HEK293 (cell line): ENCODE measurements at regions not wholly inside any gene's neighbourhood (a gene's known extent, or its start where the extent isn't known, plus 50 kb on each side); places are given as distances from the start of the nearest gene placed in this dataset.

Source experiments
- CTCF ChIA-PET: fragments of 350-600 bp; formaldehyde crosslinking; extraction: SDS; loops from one replicate; lab custom pipeline; 2021; ENCODE audit warnings: antibody characterized with exemption; lab: Yijun Ruan, JAX
- POLR2A ChIA-PET: fragments of 300-600 bp; formaldehyde crosslinking; extraction: SDS; loops from one replicate; lab custom pipeline; 2020; ENCODE audit warnings: antibody characterized with exemption, inconsistent platforms; lab: Yijun Ruan, JAX
- H3K27ac ChIP-seq: fragments of 200-500 bp; sonication (Bioruptor generic); 2 replicates; pipeline ENCODE4 v1.5.1; 2014; ENCODE audit warnings: low read depth, low read length, control low read depth, inconsistent platforms; ENCODE audit errors: extremely low read depth
- H3K36me3 ChIP-seq, 2 experiments: fragments of 200-500 bp in 1 of 2; sonication (Bioruptor generic) in 1 of 2; 1 replicate in 1 of 2; 2 replicates in 1 of 2; pipeline ENCODE4 v1.5.1; 2014 to 2017; ENCODE audit warnings: inconsistent platforms in 2 of 2, low read length in 2 of 2; ENCODE audit not compliant: control insufficient read depth in 2 of 2, insufficient read depth in 1 of 2
- H3K4me1 ChIP-seq: fragments of 200-500 bp; sonication (Bioruptor generic); 2 replicates; pipeline ENCODE4 v1.5.1; 2014; ENCODE audit warnings: mild to moderate bottlenecking, low read length, inconsistent platforms; ENCODE audit not compliant: control insufficient read depth, insufficient read depth
- H3K4me3 ChIP-seq: 2 replicates; pipeline ENCODE4 v1.5.1; 2011; ENCODE audit warnings: low read depth, mild to moderate bottlenecking, control low read depth, low read length, moderate library complexity
- H3K9me3 ChIP-seq: fragments of 200-500 bp; sonication (Bioruptor generic); 2 replicates; pipeline ENCODE4 v1.5.1; 2014; ENCODE audit warnings: low read depth, low read length, inconsistent platforms; ENCODE audit not compliant: control insufficient read depth, insufficient read depth
- MYNN ChIP-seq: fragments of 450-650 bp; formaldehyde crosslinking; IDR thresholded peaks from 2 replicates; pipeline ENCODE4 v1.5.1; 2016; ENCODE audit warnings: missing biosample characterization, missing genetic modification characterization, borderline replicate concordance
- MZF1 ChIP-seq: fragments of 450-650 bp; formaldehyde crosslinking; IDR thresholded peaks from 2 replicates; pipeline ENCODE4 v1.5.1; 2017; ENCODE audit warnings: missing biosample characterization, missing genetic modification characterization, borderline replicate concordance
- PRDM6 ChIP-seq: fragments of 450-650 bp; formaldehyde crosslinking; IDR thresholded peaks from 2 replicates; pipeline ENCODE4 v1.5.1; 2017; ENCODE audit warnings: missing biosample characterization, missing genetic modification characterization
- SALL2 ChIP-seq: fragments of 450-650 bp; formaldehyde crosslinking; IDR thresholded peaks from 2 replicates; pipeline ENCODE4 v1.5.0; 2017; ENCODE audit warnings: missing biosample characterization, mild to moderate bottlenecking, missing genetic modification characterization, borderline replicate concordance
- SP7 ChIP-seq: fragments of 450-650 bp; formaldehyde crosslinking; IDR thresholded peaks from 2 replicates; pipeline ENCODE4 v1.5.1; 2016; ENCODE audit warnings: missing biosample characterization, missing genetic modification characterization
- WT1 ChIP-seq: fragments of 450-650 bp; formaldehyde crosslinking; IDR thresholded peaks from 2 replicates; pipeline ENCODE4 v1.5.1; 2016; ENCODE audit warnings: missing biosample characterization, missing genetic modification characterization
- ZBTB20 ChIP-seq: fragments of 450-650 bp; formaldehyde crosslinking; IDR thresholded peaks from 2 replicates; pipeline ENCODE4 v1.5.1; 2016; ENCODE audit warnings: missing biosample characterization, missing genetic modification characterization
- ZIC2 ChIP-seq: fragments of 450-650 bp; formaldehyde crosslinking; IDR thresholded peaks from 2 replicates; pipeline ENCODE4 v1.5.1; 2016; ENCODE audit warnings: missing biosample characterization, missing genetic modification characterization
- ZNF10 ChIP-seq: fragments of 450-650 bp; formaldehyde crosslinking; IDR thresholded peaks from 2 replicates; pipeline ENCODE4 v1.5.1; 2017; ENCODE audit warnings: missing biosample characterization, missing genetic modification characterization
- ZNF146 ChIP-seq: fragments of 450-650 bp; formaldehyde crosslinking; IDR thresholded peaks from 2 replicates; pipeline ENCODE4 v1.5.1; 2016; ENCODE audit warnings: missing biosample characterization, missing genetic modification characterization
- ZNF26 ChIP-seq: fragments of 450-650 bp; formaldehyde crosslinking; IDR thresholded peaks from 2 replicates; pipeline ENCODE4 v1.5.1; 2016; ENCODE audit warnings: missing biosample characterization, missing genetic modification characterization
- ZNF311 ChIP-seq: fragments of 450-650 bp; formaldehyde crosslinking; IDR thresholded peaks from 2 replicates; pipeline ENCODE4 v1.5.1; 2017; ENCODE audit warnings: missing biosample characterization, missing genetic modification characterization, borderline replicate concordance
- ZNF341 ChIP-seq: fragments of 450-650 bp; formaldehyde crosslinking; IDR thresholded peaks from 2 replicates; pipeline ENCODE4; 2016; ENCODE audit warnings: low read depth, missing biosample characterization, missing genetic modification characterization
- ZNF350 ChIP-seq: fragments of 450-650 bp; formaldehyde crosslinking; IDR thresholded peaks from 2 replicates; pipeline ENCODE4 v1.5.0; 2017; ENCODE audit warnings: missing biosample characterization, mild to moderate bottlenecking, missing genetic modification characterization
- ZNF423 ChIP-seq: fragments of 450-650 bp; formaldehyde crosslinking; IDR thresholded peaks from 2 replicates; pipeline ENCODE4 v1.5.1; 2016; ENCODE audit warnings: missing biosample characterization, missing genetic modification characterization
- ZNF48 ChIP-seq: fragments of 450-650 bp; formaldehyde crosslinking; IDR thresholded peaks from 2 replicates; pipeline ENCODE4 v1.5.1; 2016; ENCODE audit warnings: missing biosample characterization, missing genetic modification characterization
- ZNF501 ChIP-seq: fragments of 450-650 bp; formaldehyde crosslinking; IDR thresholded peaks from 2 replicates; pipeline ENCODE4 v1.5.1; 2016; ENCODE audit warnings: missing biosample characterization, missing genetic modification characterization
- ZNF645 ChIP-seq: fragments of 450-650 bp; formaldehyde crosslinking; IDR thresholded peaks from 2 replicates; pipeline ENCODE4; 2016; ENCODE audit warnings: missing biosample characterization, missing genetic modification characterization
- ZNF792 ChIP-seq: fragments of 450-650 bp; formaldehyde crosslinking; IDR thresholded peaks from 2 replicates; pipeline ENCODE4 v1.5.1; 2016; ENCODE audit warnings: missing biosample characterization, missing genetic modification characterization
- ZSCAN18 ChIP-seq: fragments of 450-650 bp; formaldehyde crosslinking; IDR thresholded peaks from 2 replicates; pipeline ENCODE4 v1.5.1; 2016; ENCODE audit warnings: missing biosample characterization, missing genetic modification characterization
- ZSCAN30 ChIP-seq: fragments of 450-650 bp; IDR thresholded peaks from 2 replicates; pipeline ENCODE4 v1.5.1; 2018; ENCODE audit warnings: missing biosample characterization, mild to moderate bottlenecking, missing genetic modification characterization, moderate library complexity

GRCh38 chr7:16985621-16986020 is 103.8 kb upstream of the AGR3 start (continued):
- TF ChIP-seq ZNF341 (tag by site-specific recombination) (no peak), PRDM6 (tag by site-specific recombination) (no peak), ZNF10 (tag by site-specific recombination) (no peak), ZNF645 (tag by site-specific recombination) (no peak), ZSCAN18 (tag by site-specific recombination) (no peak), MYNN (no peak), ZNF792 (tag by site-specific recombination) (no peak), ZSCAN30 (tag by site-specific recombination) (no peak), ZNF48 (tag by site-specific recombination) (no peak)

- no peak for TF ChIP-seq ZNF311 (tag by site-specific recombination)
- no peak for TF ChIP-seq ZIC2 (tag by site-specific recombination)
- no peak for TF ChIP-seq ZNF423 (tag by site-specific recombination)
- no peak for TF ChIP-seq ZNF501 (tag by site-specific recombination)
- no peak for TF ChIP-seq SALL2 (tag by site-specific recombination)
- TF ChIP-seq ZNF26 = no peak
- TF ChIP-seq ZNF350 (tag by site-specific recombination) = no peak
- no peak for TF ChIP-seq SP7 (tag by site-specific recombination)
- CTCF ChIA-PET = interaction anchor here (0.6 kb wide), 1 partner anchor 16 kb away, joined by 4 read pairs; no protein-coding TSS in a partner anchor
- Histone ChIP-seq H3K36me3 (no peaks in the 10 kb centered on the region), H3K9me3 (no peaks in the 10 kb centered on the region), H3K27ac (no peak overlapping the region), H3K4me3 (no peak overlapping the region), H3K4me1 (no peaks in the 10 kb centered on the region)
- POLR2A ChIA-PET = no interaction called here
These were observed 105.0 kb upstream of the AGR3 start for GRCh38 chr7:16986755-16987154.

- Histone ChIP-seq H3K4me1 (no peaks in the 10 kb centered on the region), H3K36me3 (no peaks in the 10 kb centered on the region), H3K27ac (no peak overlapping the region), H3K9me3 (no peaks in the 10 kb centered on the region), H3K4me3 (no peak overlapping the region)
- CTCF ChIA-PET = no interaction called here
- TF ChIP-seq ZBTB20 (tag by site-specific recombination) (0 out of 2 replicates have a peak, but pooled peaks have one; percentile 23), ZNF146 (no peak), MZF1 (tag by site-specific recombination) (0 out of 2 replicates have a peak, but pooled peaks have one; percentile 30), WT1 (tag by site-specific recombination) (peak; percentile 68)
- POLR2A ChIA-PET = no interaction called here
These were observed 108.1 kb upstream of the AGR3 start for GRCh38 chr7:16989811-16990413.
